Kidney (tissue), 13 donors: ENCODE measurements at regions not wholly inside any gene's neighbourhood (a gene's known extent, or its start where the extent isn't known, plus 50 kb on each side); places are given as distances from the start of the nearest gene placed in this dataset.

Experiments used
- DNase-seq, 5 donors: peaks; one replicate each; pipeline ENCODE4 v3.0.0-alpha.2; 2013 to 2020
- FAIRE-seq: peaks from 2 replicates; lab custom pipeline; 2012; peaks lifted over from hg19 to GRCh38; lab: Jason Lieb, UNC
- H3K27ac ChIP-seq, 2 donors: one replicate each; pipeline ENCODE4 v1.7.0; 2013; ENCODE audit warnings: low read depth in 2 of 2, low read length in 2 of 2, inconsistent platforms in 1 of 2
- H3K27me3 ChIP-seq: one replicate; pipeline ENCODE4 v1.7.1; 2013; ENCODE audit warnings: low read length, inconsistent platforms; ENCODE audit not compliant: control insufficient read depth, insufficient read depth
- H3K36me3 ChIP-seq, 3 donors: one replicate each; pipeline versions ENCODE4 v1.7.0 to v1.7.1; 2013; ENCODE audit warnings: low read length in 3 of 3, control low read depth in 1 of 3, inconsistent platforms in 1 of 3; ENCODE audit not compliant: insufficient read depth in 3 of 3, control insufficient read depth in 2 of 3
- H3K4me1 ChIP-seq, 3 donors: one replicate each; pipeline versions ENCODE4 v1.7.0 to v1.7.1; 2013; ENCODE audit warnings: low read length in 3 of 3, inconsistent platforms in 1 of 3, low read depth in 1 of 3; ENCODE audit not compliant: control insufficient read depth in 2 of 3, insufficient read depth in 2 of 3
- H3K4me3 ChIP-seq, 3 donors: one replicate each; pipeline versions ENCODE4 v1.7.0 to v1.8.1; 2013; ENCODE audit warnings: low read length in 3 of 3, control low read depth in 1 of 3, inconsistent platforms in 1 of 3
- H3K9ac ChIP-seq, 3 donors: one replicate each; pipeline versions ENCODE4 v1.7.0 to v1.7.1; 2013; ENCODE audit warnings: low read length in 3 of 3, control low read depth in 1 of 3, inconsistent platforms in 1 of 3
- H3K9me3 ChIP-seq, 3 donors: one replicate each; pipeline versions ENCODE4 v1.7.0 to v1.7.1; 2013; ENCODE audit warnings: low read length in 3 of 3, control low read depth in 1 of 3, inconsistent platforms in 1 of 3; ENCODE audit not compliant: control insufficient read depth in 2 of 3, insufficient read depth in 1 of 3
- intact Hi-C: fragments of 100-400 bp; cut with DNase I; formaldehyde crosslinking; loops from one replicate; pipeline ENCODE4 v1.11.1; 2022
- TF ChIP-seq, protein P1 (sequence below): IDR thresholded peaks from 3 replicates; pipeline ENCODE4 v1.5.1; 2012; ENCODE audit warnings: mild to moderate bottlenecking, moderate library complexity, borderline replicate concordance; ENCODE audit not compliant: insufficient read depth; ENCODE audit errors: extremely low read depth
- donor health status: control.
- donor health status: control.
- donor health status: control.
- donor health status: control.
- donor health status: control.
- donor health status: DM: yes; HTN: yes; CAD: no.
- donor health status: Normal renal cell carcinoma (clear cell type).

DNA sequence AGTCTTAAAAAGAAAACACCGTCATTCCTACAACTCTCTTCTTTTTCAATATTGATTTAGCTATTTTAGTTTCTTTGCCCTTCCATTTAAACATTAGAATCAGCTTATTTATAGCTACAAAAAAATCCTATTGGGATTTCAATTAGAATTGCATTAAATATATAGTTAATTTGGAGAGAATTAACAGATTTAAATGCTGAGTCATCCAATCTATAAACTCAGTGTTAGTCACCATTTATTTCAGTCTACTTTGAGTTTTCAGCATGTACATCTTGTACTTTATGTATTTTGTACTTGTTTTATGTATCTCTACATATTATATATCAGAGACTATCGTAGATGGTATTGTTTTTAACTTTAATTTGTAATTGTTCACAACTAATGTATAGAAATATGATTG, 460.0 kb downstream of the KCNH5 start:
- FAIRE-seq = no peak
- no peaks in the 10 kb centered on the region for H3K9me3 ChIP-seq
- TF ChIP-seq, protein P1, sequence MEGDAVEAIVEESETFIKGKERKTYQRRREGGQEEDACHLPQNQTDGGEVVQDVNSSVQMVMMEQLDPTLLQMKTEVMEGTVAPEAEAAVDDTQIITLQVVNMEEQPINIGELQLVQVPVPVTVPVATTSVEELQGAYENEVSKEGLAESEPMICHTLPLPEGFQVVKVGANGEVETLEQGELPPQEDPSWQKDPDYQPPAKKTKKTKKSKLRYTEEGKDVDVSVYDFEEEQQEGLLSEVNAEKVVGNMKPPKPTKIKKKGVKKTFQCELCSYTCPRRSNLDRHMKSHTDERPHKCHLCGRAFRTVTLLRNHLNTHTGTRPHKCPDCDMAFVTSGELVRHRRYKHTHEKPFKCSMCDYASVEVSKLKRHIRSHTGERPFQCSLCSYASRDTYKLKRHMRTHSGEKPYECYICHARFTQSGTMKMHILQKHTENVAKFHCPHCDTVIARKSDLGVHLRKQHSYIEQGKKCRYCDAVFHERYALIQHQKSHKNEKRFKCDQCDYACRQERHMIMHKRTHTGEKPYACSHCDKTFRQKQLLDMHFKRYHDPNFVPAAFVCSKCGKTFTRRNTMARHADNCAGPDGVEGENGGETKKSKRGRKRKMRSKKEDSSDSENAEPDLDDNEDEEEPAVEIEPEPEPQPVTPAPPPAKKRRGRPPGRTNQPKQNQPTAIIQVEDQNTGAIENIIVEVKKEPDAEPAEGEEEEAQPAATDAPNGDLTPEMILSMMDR = no peak

DNA sequence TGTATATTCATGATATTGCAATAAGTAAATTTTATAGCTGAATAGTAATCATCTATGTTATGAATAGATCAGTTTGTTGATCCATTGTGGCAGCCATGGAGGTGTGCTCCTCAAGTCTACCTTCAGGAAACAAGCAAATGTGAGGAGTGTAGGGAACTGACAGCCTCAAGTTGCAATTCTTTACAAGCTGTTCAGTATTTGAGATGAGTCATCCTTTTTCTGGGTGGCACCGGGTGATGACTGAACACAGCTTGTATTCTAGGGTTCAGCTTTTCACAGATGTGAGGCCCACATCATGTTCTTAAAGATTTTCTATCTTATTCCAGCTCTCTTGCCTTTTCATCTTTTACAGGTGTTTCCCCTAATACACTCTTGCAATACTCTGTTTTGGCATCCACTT, 452.4 kb downstream of the KCNH5 start:
- intact Hi-C loops = no loop called here
- H3K9me3 ChIP-seq = peaks cover 0 to 3% (median 0%) of the 10 kb centered on the region in 3 donors
- H3K36me3 ChIP-seq = no peaks in the 10 kb centered on the region
- H3K4me3 ChIP-seq = no peak overlapping the region
- TF ChIP-seq, protein P1 = no peak
- no peaks in the 10 kb centered on the region for H3K4me1 ChIP-seq
- no peaks in the 10 kb centered on the region for H3K27me3 ChIP-seq
- no peak overlapping the region for H3K27ac ChIP-seq
- FAIRE-seq (no peak), DNase-seq (no peak)
- no peak overlapping the region for H3K9ac ChIP-seq

More for the DNA sequence above, 460.0 kb downstream of the KCNH5 start:
- Histone ChIP-seq H3K27ac (no peak overlapping the region), H3K36me3 (no peaks in the 10 kb centered on the region), H3K9ac (no peak overlapping the region), H3K27me3 (no peaks in the 10 kb centered on the region), H3K4me3 (no peak overlapping the region), H3K4me1 (no peaks in the 10 kb centered on the region)
- no peak for DNase-seq
- intact Hi-C loops = no loop called here

DNA sequence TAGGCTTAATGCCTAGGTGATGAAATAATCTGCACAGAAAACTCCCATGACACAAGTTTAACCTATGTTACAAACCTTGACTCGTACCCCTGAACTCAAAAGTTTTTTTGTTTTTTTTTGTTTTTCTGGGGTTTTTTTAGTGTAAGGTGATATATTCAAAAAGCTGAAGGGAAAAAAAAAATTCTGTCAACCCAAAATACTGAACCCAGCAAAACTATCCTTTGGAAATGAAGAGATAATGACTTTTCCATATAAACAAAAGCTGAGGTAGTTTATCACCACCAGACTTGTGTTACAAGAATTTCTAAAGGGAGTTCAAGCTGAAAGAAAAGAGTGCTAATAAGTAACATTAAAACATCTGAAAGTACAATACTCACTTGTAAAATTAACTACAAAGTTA, 448.1 kb downstream of the KCNH5 start:
- no peaks in the 10 kb centered on the region for H3K4me1 ChIP-seq
- DNase-seq (no peak), FAIRE-seq (no peak)
- intact Hi-C loops = no loop called here
- no peaks in the 10 kb centered on the region for H3K36me3 ChIP-seq
- H3K9ac ChIP-seq = no peak overlapping the region
- H3K9me3 ChIP-seq = peaks cover 0 to 3% (median 0%) of the 10 kb centered on the region in 3 donors
- H3K27ac ChIP-seq = no peak overlapping the region
- no peak overlapping the region for H3K4me3 ChIP-seq
- H3K27me3 ChIP-seq = no peaks in the 10 kb centered on the region
- TF ChIP-seq, protein P1 = no peak
